ENCODE measurements at regions not wholly inside any gene's neighbourhood (a gene's known extent, or its start where the extent isn't known, plus 50 kb on each side); places are given as distances from the start of the nearest gene placed in this dataset.

- DNase-seq = no peak
Observed at GRCh38 chr3:117746066-117746465, 1036.5 kb downstream of the TUSC7 start.

- no peak for DNase-seq
Observed at GRCh38 chr3:117748131-117748530, 1038.6 kb downstream of the TUSC7 start.

DNA sequence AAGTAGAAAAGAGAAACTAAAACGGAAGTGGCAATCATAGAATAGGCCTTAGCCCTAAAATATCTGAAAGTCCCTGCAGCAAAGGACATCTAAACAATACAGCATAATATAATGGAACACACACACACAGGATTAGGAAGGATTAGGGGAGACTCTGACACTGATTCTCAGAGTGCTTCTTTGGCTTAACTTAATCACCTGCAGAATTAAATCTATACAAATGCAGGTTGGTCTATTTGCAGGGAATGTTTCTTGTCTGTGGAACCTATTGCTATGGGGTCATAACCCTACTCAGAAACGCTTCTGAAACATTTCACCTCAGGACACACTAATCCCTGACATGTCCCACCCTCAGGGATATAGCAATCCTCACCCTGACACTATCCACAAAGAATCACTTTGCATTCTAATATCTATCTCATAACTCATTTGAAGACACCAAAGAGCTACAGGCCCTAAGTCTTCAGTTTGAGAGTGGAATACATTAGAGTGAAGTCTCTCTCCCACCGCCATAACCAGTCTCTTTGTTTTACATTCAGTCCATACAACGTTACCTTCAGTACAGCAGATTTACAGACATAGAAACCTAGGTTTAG lies 1041.2 kb downstream of the TUSC7 start:
- no peak for DNase-seq

DNA sequence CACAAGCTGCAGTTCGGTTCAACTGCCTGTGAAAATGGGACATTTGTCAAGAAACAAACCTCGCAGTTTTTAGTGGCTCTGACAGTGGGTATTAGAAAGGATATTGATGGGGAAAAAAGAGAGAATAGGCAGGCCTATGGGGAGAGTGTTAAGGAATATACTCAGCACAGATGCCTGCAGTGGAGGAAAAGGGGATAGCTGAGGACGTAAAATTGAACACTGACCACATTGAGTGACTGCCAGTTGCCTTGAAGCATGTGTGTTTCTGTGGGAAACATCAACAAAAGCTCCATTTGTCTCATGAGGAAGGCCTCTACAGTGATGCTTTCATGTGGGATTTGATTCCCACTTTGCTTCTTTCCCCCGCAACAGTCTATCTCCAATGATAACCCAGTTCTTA lies 1042.1 kb downstream of the TUSC7 start:
- no peak for DNase-seq

GRCh38 chr3:117752984-117753717 lies 1043.6 kb downstream of the TUSC7 start:
- no peak for DNase-seq

- DNase-seq = no peak
Observed at GRCh38 chr3:117754058-117754457, 1044.5 kb downstream of the TUSC7 start.

DNA sequence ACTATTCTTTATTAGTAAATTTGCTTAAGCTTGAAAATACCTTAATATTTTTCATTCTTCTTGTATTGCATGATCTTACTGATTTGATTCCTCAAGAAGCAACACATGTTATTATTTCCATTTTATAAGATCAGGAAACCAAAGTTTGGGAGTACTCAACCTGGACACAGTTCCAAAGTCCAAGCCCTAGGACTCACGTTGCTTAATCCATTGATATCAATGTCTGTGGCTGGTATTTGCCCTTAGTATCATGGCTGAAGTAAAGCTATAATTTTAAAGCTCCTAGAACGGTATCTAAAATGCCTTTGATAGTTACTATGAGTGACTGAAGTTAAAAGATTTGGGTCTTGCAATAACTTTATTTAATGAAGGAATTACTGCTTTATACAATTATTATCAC lies 1045.3 kb downstream of the TUSC7 start:
- DNase-seq = no peak

GRCh38 chr3:117756563-117756962 lies 1047.0 kb downstream of the TUSC7 start:
- no peak for DNase-seq

- DNase-seq = no peak
Observed at GRCh38 chr3:117761703-117762620, 1052.4 kb downstream of the TUSC7 start.

DNA sequence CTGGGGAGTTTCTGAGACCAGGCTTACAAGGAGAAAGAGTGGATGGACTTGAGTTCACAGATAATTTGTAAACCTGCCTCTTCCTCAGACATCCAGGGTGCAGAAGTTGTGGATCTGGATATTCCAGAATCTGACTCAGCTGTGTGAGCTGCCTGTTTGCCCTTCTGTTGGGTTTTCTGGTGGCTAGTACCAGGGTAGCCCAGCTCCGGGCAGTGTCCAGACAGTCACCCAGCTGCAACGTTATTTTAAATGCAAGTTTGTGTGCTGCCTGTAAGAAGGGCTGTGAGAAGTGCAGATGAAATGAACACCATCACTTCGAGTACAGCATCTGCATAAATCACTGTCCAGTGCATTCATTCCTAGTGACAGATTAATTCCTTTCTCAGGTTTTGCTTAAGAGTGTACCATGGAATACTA lies 1053.0 kb downstream of the TUSC7 start:
- no peak for DNase-seq

DNA sequence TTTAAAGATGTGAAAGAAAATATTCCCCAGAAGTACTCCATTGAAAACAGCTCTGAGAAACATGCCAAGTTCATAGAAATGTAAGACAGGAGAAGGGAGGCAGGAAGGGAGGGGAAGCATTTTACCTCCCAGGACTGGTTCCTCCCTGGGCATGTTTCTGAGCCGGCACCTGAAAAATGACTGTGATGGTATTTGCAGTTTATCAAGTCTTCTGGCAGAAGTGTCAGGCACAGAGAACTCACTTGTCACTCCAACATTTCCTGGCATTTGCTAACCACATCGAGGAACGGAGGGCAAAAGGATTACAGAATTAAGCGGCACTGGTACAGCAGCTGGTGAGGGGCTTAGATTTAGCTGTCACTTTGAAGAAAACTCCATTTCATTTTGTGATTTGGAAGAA lies 1054.0 kb downstream of the TUSC7 start:
- no peak for DNase-seq

GRCh38 chr3:117768581-117768980 lies 1059.0 kb downstream of the TUSC7 start:
- DNase-seq = no peak

GRCh38 chr3:117774130-117774529 lies 1064.6 kb downstream of the TUSC7 start:
- DNase-seq = no peak

GRCh38 chr3:117786349-117786748 lies 1076.8 kb downstream of the TUSC7 start:
- no peak for DNase-seq

DNA sequence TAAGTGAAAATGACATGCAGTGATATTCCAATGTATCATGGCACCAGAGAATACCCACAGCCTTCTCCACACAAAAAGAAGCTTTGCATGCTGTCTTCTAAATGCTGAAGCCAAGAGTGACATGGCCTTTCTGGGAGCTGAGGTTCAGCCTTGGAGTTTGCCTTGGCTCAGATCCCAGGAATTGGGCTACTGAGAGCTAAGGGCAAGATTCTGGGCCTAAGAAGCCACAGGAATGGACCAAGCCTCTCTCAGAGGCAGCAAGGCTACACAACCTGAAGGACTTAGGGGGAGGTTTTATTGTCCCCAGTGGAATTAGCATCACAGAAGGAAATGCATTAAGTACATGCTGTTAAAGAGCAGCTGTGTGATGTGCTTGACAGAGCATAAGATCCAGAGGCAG lies 1078.5 kb downstream of the TUSC7 start:
- no peak for DNase-seq

GRCh38 chr3:117788506-117788905 lies 1078.9 kb downstream of the TUSC7 start:
- no peak for DNase-seq

- DNase-seq = no peak
Observed at GRCh38 chr3:117790235-117790987, 1080.8 kb downstream of the TUSC7 start.

DNA sequence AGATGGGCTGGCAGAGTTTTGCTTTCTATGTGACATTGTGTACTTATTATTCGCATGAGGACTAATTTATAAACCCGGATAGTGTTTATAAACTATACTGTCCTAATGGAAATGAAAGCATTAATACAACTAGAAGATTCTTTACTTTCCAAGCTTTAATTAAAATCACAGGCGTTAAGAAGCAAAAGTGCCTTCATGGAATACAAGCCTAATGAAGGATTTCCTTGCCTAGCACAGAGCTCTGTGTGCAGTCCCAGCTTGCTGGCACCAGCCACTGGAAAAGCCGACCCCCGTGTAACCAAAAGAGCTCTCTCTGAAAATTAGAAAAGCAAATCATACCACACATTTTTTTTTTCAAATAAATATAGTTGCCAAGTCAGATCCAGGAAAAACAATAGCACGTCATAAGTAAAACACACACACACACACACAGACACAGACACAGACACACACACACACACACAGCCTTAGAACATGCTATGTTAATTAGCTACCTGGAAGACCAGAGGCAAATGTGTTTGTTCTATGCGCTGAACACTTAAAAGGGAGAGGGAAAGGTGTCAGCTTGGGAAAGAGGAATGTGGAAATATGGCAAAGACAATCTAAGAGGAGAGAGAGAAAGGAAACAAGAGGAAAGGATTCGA lies 1084.2 kb downstream of the TUSC7 start:
- no peak for DNase-seq

DNA sequence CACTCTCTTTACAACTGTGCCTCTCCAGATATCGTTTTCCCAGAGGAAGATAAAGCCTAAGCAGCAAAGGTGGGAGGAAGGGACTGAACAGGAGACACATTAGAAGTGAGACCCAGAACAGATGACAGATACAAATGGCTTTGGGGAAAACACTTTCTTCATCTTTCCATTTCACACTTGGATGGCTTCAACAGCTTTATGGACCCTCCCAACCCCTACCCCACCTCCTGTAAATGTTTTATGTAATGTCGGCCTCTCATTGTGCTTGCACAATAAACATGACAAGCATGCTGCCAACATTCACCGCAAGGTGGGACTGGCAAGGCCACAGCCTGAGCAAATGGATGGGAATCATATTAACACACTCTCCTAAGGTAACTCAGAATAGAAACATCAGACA lies 1088.6 kb downstream of the TUSC7 start:
- DNase-seq = no peak

GRCh38 chr3:117798687-117799386 lies 1089.3 kb downstream of the TUSC7 start:
- DNase-seq = no peak

GRCh38 chr3:117799387-117799735 lies 1089.8 kb downstream of the TUSC7 start:
- DNase-seq = no peak

DNA sequence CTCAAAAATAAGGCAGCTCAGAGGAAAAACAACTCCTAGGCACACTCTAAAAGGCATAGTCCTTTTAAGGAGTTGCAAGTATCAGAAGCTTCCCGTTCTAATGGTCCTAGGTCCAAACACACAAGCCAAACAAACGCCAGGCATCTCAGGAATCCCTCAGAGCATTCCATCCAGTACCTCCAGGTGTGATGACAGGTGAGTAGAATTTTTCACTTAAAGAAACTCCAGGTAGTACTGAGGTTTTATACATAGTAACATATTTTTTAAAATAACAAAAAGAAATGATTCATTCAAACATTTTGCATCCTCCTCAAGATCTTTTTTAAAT lies 1092.3 kb downstream of the TUSC7 start:
- DNase-seq = no peak
